HG03558 (cell line): ENCODE measurements at regions not wholly inside any gene's neighbourhood (a gene's known extent, or its start where the extent isn't known, plus 50 kb on each side); places are given as distances from the start of the nearest gene placed in this dataset.
"Not testable (repeated sequence)": the region's sequence is repeated elsewhere in the genome, so short reads cannot be mapped to it uniquely, and the experiment has no call there.

ENCODE experiments used
- ATAC-seq: cut with Tn5 transposase; IDR thresholded peaks from one replicate; pipeline ENCODE4 v1.9.1; 2021; ENCODE audit warnings: moderate number of reproducible peaks; ENCODE audit not compliant: unreplicated experiment; ENCODE audit errors: extremely low read depth

DNA sequence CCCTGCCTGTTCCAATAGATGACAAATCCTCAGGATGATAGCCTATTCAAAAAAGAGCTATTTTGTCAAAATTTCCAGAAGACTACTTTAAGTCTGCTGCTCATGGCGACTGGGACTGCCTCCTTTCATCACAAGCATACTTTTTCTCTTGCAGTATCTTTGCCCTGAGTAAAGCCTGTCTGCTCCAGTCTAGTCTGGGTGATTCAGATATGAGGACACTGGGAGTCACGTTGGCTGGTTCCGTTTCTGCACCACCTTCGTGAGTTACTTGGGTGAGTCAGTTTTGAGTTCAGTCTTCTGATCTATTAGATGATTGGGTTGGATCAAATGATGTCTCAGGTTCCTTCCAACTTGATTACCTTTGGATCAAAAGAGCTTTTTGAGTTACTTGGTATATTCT, 301.3 kb upstream of the STXBP6 start:
- no peak for ATAC-seq

DNA sequence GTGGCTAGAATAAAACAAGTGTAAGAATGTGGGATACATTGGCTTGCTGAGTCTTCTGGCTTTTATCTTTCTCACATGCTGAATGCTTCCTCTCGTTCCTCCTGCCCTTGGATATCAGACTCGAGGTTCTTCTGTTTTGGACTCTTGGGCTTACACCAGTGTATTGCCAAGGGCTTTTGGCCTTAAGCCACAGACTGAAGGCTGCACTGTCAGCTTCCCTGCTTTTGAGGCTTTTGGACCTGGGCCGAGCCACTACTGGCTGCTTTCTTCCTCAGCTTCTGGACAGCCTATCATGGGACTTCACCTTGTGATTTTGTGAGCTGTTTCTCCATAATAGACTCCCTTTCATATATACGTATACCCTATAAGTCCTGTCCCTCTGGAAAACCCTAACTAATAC, 300.9 kb upstream of the STXBP6 start:
- no peak for ATAC-seq

DNA sequence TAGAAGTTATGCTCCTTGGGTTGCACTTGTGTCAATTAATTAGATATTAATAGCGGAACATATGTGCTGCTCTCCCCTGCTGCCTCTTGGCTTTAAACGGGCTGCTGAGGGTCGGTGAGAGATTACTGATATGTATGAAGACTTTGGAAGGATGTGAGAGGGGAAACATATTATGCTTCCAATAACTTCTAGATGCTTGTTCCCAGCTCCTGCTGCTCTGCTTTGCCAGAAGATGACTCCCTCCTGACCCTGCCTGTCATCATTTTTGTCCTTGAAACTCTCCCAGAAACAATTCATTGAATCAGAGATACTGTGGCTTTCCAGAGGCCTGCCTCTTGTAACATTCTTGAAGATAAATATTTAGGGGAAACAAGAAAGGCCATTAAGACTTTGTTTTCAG, 300.1 kb upstream of the STXBP6 start:
- no peak for ATAC-seq

DNA sequence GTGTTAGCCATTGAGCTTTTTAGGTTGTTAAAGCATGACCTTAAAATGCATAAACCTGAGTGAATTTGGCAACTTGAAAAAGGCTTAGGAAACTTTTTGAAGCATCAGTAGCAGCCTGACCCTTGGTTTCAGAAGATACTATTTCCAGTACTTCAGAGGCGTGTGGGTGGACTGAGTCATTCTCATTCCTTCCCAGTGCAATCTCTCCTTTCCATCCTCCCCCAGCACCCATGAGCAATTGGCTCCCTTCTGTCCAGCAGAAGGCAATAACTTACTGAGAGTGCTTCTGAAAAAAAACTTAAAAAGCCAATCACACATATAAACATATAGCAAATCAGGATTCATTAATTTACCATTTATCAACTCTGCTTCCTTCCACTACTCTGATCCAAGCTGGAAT, 299.3 kb upstream of the STXBP6 start:
- no peak for ATAC-seq

DNA sequence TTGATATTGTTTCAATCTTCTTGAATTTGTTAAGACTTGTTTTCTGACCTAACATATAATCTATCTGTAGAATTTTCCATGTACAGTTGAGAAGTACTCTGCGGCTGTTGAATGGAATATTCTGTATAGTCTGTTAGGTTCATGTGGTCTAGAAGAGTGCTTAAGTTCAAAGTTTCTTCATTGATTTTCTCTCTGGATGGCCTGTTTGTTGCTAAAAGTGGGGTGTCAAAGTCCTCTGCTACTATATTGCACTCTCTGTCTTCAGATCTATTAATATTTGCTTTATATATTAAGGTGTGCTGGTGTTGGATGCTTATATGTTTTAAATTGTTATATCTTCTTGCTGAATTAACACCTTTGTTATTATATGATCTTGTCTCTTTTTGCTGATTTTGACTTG, 290.9 kb upstream of the STXBP6 start:
- ATAC-seq: no peak

DNA sequence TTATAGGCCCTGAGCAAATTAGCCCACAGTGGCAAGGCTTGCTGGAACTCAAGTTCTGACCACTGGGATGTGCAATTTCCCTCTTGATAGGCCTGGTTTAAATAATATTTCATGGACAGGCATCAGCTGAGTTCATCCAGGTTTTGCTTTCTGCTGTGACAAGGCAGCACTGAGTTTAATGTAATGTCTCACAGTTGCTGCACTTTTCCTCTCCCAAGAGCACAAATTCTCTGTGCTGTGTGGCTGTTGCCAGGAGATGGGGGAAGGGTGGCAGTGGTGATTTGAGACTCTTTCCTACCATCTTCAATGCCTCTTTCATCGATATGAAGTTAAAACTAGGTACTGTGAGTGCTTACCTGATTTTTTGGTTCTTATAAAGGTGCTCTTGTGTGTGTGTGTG, 272.8 kb upstream of the STXBP6 start:
- ATAC-seq: no peak

DNA sequence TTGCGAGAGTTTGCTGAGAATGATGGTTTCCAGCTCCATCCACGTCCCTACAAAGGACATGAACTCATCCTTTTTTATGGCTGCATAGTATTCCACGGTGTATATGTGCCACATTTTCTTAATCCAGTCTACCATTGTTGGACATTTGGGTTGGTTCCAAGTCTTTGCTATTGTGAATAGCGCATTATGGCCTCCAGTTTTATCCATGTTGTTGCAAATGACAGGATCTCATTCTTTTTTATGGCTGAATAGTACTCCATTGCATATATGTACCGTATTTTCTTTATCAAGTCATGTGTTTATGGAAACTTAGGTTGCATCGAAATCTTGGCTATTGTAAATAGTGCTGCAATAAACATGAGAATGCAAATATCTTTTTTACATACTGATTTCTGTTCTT, 266.1 kb upstream of the STXBP6 start:
- ATAC-seq: not testable (repeated sequence)

DNA sequence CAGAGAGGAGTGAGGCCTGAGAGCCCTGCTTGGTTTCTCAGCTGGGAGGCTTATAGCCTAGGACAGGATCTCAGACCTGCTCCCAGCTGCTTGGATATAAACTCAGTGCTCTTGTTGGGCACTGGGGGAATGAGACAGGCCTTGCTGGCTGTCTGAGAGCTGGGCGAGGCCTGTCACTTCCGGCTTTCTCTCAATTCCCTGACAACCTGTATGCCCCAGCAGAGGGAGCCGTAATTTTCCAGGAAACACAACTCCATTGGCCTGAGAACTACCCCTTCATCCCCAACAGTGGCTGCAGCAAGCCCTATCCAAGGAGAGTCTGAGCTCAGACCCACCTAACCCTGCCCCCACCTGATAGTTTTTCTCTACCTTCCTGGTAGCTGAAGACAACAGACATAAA, 258.3 kb upstream of the STXBP6 start:
- no peak for ATAC-seq

DNA sequence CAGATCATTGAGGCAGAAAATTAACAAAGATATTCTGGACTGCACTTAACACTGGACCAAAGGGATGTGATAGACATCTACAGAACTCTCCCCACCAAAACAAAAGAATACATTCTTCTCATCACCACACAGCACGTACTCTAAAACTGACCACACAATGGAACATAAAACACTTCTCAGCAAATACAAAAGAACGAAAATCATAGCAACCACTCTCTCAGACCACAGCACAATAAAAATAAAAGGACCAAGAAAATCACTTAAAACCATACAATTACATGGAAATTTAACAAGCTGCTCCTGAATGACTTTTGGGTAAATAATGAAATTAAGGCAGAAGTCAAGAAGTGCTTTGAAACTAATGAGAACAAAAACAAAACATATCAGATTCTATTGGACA, 254.0 kb upstream of the STXBP6 start:
- no peak for ATAC-seq

DNA sequence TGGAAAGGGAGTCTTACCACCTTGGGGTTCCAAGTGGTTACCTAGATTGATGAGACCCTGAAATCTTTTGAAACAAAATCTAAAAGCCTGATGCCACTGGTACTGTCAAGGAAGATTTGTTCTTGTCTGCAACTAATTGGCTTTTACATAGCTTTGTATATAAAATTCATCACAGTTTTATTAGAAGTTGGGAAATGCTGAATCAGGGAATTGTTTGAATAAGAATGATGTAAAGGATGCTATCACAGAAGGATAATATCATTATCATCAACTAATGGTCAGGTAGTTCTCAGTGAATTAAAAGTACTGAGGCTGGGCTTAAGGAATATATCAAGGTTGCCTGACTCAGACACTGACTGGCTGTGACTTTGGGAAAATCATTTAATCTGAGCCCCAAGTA, 248.3 kb upstream of the STXBP6 start:
- no peak for ATAC-seq

DNA sequence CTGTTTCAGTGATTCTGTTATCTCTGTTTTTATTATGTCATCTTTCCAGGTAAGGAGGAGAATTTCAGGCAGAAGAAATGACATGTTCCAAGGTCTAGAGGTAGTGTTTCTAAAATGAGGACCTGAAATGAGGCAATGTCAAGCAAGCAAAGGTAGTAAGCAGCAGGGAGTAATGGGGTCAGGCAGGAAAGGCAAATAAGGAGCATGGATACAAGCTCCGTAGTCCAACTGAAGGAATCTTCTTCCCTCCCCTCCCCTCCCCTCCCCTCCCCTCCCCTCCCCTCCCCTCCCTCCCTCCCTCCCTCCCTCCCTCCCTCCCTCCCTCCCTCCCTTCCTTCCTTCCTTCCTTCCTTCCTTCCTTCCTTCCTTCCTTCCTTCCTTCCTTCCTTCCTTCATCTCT, 240.2 kb upstream of the STXBP6 start:
- not testable (repeated sequence) for ATAC-seq

DNA sequence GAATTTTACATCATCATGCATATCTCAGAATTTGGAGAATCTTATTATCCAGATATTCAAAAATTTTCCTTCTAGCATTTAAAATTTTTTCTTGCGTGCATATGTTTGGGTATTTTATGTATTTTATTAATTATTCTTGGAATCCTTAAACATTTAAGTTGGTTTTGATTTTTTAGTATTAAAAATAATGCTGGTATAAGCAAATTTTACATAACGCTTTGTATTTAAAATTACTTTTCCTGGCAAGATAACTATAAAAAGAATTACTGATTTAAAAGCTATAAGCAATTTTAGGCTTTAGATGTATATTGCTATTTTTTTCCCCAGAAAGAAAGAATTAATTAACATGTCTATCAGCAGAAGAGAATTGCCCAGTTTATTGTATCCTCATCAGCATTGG, 224.6 kb upstream of the STXBP6 start:
- ATAC-seq: no peak

DNA sequence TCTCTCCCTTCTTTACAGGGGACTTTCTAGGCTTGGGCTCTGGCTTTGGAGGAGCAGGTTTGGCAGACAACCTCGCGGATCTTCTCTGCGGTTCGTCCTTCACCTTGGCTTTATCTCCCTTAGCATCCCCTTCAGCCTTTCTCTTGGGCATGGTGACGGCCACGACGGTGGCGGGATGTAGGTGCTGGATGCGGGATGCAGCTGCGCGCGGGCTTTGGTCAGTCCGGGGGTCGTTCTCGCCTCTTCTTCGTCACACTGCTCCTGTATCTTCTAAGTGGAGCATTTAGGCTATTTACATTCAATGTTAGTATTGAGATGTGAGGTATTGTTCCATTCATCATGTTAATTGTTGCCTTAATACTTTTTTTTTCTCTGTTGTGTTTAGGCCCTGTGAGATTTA, 217.2 kb upstream of the STXBP6 start:
- ATAC-seq: no peak

DNA sequence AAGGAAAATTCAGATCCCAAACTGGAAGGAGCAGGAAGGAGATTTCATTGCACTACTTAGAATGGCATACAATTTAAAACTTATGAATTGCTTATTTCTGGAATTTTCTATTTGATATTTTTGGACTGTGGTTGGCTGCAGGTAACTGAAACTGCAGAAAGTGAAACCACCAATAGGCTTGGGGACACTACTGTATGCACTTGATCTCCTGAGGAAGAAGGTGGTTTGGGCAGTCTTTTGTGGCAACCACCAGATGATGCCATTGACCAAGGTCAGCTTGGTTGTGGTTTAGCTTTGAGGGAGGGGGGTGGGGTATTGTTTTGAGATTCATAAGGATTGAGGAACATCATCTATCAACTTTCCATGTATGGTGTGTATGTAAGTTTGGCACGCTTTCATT, 209.5 kb upstream of the STXBP6 start:
- ATAC-seq: no peak

DNA sequence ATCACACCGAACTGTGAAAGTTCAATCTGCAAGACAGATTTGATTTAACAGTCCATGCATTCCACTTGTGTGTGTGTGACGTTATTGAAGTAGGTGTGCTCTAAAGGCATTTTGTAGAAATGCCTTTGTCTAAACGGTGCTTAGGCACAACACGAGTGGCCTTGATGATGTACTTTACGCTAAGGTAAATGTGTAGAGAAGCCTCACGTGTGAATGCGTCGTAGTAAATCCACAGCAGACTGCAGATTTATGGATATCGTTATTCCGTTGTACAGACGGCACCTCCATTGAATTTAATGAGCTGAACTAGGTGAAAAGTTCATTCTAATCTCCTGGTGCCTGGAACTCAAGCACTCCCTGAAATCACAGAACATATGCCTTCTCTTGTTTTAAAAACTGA, 202.8 kb upstream of the STXBP6 start:
- ATAC-seq: no peak

DNA sequence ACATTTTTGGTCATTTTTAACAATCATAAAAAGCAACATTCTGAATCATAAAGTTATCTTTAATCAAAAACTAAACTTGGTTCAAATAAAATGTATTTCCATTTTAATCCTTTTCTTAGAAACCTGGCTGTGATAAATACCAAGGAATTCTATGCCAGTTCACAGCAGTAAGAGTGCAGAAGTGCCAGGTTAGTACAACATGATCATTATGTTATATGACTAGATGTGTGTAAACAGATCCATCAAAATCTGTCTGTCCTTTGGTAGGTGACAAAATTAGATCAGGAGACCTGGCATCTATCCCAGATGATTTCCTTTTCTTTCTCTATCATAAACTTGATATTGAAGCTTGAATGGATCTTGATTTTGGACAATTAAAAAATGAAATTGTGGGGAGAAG, 200.6 kb upstream of the STXBP6 start:
- ATAC-seq: no peak

DNA sequence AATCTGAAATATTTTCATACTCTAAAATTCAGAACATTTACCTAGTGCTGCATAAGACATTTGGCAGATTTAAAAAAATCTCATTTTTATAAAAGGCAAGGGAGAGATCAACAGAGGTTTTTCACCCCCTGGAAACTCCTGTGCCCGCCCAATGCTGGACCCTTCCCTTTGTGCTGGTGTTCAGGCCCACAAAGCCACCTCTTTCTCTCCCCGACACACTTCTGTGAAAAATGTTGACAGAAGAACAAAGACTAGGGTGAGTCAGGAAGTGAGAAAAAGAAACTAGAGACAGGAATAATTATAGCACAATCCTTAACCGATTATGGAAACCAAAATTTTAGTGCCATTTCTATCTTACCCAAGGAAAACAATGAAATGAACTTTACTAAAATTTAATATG, 197.7 kb upstream of the STXBP6 start:
- ATAC-seq: no peak

DNA sequence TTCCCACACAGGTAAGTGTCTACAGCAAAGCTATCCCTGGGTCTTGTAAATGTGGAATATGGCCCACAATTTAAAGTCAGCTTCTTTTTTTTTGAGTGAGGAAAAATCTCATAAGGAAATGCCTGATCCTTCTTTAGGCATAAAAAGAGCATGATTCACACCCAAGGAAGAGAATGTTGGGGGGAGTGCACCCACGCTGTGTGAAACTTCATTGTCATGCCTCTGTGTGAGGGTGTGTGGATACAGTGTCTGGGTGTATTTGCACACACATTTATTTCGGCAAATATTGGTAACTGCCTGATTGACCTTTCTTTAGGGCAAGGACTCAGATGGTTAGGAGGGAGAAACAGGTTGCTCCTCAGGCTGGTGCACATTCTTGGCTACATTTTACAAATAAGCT, 196.8 kb upstream of the STXBP6 start:
- ATAC-seq: no peak

DNA sequence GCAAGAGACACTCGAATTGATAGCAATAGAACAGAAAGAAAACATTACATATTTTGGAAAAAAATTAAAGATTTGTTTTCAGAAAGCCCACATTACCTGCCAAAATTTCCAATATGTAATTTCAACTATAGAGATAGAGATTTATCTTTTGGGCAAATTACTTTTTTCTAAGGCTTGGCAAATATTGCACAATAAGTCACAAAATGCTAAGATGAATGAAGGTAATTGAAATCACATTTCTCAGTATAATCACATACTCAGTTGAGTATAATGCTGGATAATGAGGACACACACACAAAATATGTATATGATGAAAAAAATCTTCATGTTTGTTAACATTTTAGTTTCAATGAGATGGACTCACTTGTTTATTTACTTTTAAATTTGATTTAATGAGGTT, 189.2 kb upstream of the STXBP6 start:
- no peak for ATAC-seq

DNA sequence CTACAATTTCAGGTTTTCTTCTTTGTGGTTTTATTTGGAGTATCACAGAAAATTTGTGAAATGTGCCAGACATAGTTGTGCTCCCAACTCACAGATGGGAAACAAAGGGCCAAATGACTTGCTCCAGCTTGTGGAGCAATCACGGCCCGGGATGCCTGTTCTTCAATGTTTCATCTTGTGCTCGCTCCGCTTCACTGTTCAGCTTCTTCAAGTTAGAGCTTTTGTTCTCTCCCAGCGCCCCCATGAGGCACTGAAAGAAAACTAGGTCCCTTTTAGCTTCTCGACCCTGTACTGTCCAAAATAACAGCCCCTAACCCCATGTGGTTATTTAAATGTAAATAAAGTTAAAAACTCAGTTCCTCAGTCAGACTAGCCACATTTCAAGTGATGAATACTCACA, 187.9 kb upstream of the STXBP6 start:
- no peak for ATAC-seq

DNA sequence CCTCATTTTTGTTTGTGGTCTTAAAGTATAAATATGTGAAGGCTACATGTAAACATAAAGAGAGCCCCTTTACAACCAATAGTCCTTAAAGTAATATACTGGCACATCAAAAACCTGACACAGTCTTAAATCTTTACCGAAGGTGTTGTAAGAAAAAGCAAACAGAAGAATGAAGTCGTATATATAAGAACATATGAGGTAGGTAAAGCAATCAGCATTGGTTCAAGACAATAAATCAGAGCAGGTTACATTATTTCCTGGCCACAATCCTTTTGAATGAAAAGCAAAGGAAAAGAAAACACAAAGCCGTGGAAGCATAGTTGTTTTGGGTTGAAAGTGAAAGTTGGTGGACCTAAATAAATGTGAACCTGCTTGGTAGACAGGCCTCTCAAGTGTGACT, 183.7 kb upstream of the STXBP6 start:
- no peak for ATAC-seq

DNA sequence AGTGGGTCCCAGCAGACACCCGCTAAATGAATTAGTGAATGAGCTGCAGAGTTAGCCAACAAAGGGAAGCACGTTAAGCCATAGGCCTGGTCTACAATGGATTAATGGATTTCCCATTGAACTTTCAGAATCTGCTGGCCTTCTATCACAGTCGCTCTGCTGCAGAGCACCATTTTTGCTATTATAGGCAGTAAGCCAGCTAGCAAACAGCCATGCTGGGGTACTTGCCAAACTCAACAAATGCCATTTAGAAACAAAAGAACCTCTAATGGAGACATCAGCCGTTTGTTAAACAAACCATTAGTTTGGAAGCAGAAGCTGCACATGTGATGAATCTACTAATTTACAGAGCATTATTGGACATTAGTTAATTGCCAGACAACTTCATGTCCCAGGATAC, 181.1 kb upstream of the STXBP6 start:
- ATAC-seq: no peak

DNA sequence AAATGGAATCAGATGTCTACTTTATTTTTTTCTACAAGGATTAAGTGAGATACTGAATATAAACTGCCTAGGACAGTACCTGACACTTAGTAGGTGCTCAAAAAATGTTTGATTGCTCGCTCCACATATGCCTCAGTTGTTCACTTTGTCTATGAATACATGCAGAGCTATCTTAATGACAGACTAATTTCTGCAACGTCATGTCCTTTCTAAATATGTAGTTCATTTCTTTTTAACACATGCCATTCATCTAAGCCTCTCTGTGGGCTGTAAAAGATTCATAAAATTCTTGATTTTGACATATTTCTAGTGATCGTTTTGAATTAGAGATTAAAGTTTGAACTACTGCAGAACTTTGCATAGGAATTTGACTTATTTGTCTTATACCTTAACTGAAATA, 176.3 kb upstream of the STXBP6 start:
- no peak for ATAC-seq
